Mammary epithelial cell (primary cell): ENCODE measurements at regions not wholly inside any gene's neighbourhood (a gene's known extent, or its start where the extent isn't known, plus 50 kb on each side); places are given as distances from the start of the nearest gene placed in this dataset.

ENCODE experiments used
- CTCF ChIP-seq, 2 donors: IDR thresholded peaks in 1 of 2; conservative IDR thresholded peaks in 1 of 2; 2 replicates each; pipeline ENCODE4 v1.5.1; 2011 to 2012; ENCODE audit warnings: inconsistent platforms in 2 of 2, low read length in 2 of 2, mild to moderate bottlenecking in 2 of 2, control low read depth in 1 of 2, low read depth in 1 of 2; ENCODE audit not compliant: insufficient read depth in 1 of 2; ENCODE audit errors: extremely low read depth in 1 of 2
- EZH2 ChIP-seq: IDR thresholded peaks from 2 replicates; pipeline ENCODE4 v1.6.1; 2012; ENCODE audit warnings: low read length, inconsistent platforms, borderline replicate concordance

GRCh38 chr11:22976146-22976545 is 115.9 kb upstream of the CCDC179 start:
- TF ChIP-seq EZH2 (no peak), CTCF (conservative IDR thresholded peaks at IDR 0.05 in 1 of 2, IDR thresholded peaks at IDR 0.05 in 1 of 2; ENCODE audit: extremely low read depth in 1 of 2, insufficient read depth in 1 of 2, low read depth in 1 of 2, low read length in 2 of 2) (no peak)
